IMR-90 (cell line): ENCODE measurements at regions not wholly inside any gene's neighbourhood (a gene's known extent, or its start where the extent isn't known, plus 50 kb on each side); places are given as distances from the start of the nearest gene placed in this dataset.

Experiments used
- ATAC-seq: fragments of 200-7000 bp; cut with Tn5 transposase; 2 replicates; pipeline ENCODE4 v1.9.1; 2020; ENCODE audit warnings: low read depth, mild to moderate bottlenecking, moderate library complexity
- BruUV-seq: library from RNA; stranded (reverse); fragments of 400-500 nt; replicated peaks from 2 replicates; lab custom pipeline; 2021; lab: Mats Ljungman, UMichigan
- CTCF ChIA-PET: fragments of 300-600 bp; formaldehyde crosslinking; extraction: SDS; loops from one replicate; lab custom pipeline; 2021; ENCODE audit warnings: antibody characterized with exemption; lab: Yijun Ruan, JAX
- POLR2A ChIA-PET: fragments of 300-600 bp; sonication (Branson Sonifier 250); formaldehyde crosslinking; loops from one replicate; lab custom pipeline; 2022; ENCODE audit warnings: antibody characterized with exemption; ENCODE audit not compliant: unreplicated experiment; lab: Charles Lee
- DNase-seq: peaks from one replicate; pipeline ENCODE4 v3.0.0; 2013
- H2AFZ ChIP-seq: replicated peaks from 2 replicates; pipeline ENCODE3; 2013; ENCODE audit warnings: low read length, mild to moderate bottlenecking; ENCODE audit not compliant: poor library complexity
- H2AK5ac ChIP-seq: 2 replicates; pipeline ENCODE4 v1.6.1; 2013; ENCODE audit warnings: low read depth, low read length, inconsistent platforms
- H2AK9ac ChIP-seq: replicated peaks from 2 replicates; pipeline ENCODE3; 2013; ENCODE audit warnings: mild to moderate bottlenecking, low read depth, low read length, moderate library complexity; ENCODE audit not compliant: poor library complexity
- H2BK120ac ChIP-seq: 2 replicates; pipeline ENCODE4 v1.6.1; 2013; ENCODE audit warnings: low read depth, low read length, inconsistent platforms
- H2BK15ac ChIP-seq: 3 replicates; pipeline ENCODE4 v1.6.1; 2013; ENCODE audit warnings: low read depth, low read length, inconsistent platforms
- H2BK20ac ChIP-seq: 2 replicates; pipeline ENCODE4 v1.6.1; 2013; ENCODE audit warnings: low read depth, mild to moderate bottlenecking, inconsistent platforms, low read length, moderate library complexity
- H2BK5ac ChIP-seq: 2 replicates; pipeline ENCODE4 v1.6.1; 2013; ENCODE audit warnings: mild to moderate bottlenecking, low read depth, low read length, inconsistent platforms; ENCODE audit not compliant: poor library complexity, severe bottlenecking
- H3K14ac ChIP-seq: replicated peaks from 2 replicates; pipeline ENCODE4 v1.6.1; 2013; ENCODE audit warnings: low read depth, low read length, inconsistent platforms
- H3K18ac ChIP-seq: 2 replicates; pipeline ENCODE4 v1.6.1; 2013; ENCODE audit warnings: low read depth, low read length, control low read depth
- H3K23ac ChIP-seq: 2 replicates; pipeline ENCODE4 v1.6.1; 2013; ENCODE audit warnings: low read depth, low read length, inconsistent platforms
- H3K27ac ChIP-seq: 2 replicates; pipeline ENCODE4 v1.5.1; 2013; ENCODE audit warnings: mild to moderate bottlenecking, control low read depth, low read length; ENCODE audit not compliant: insufficient read depth
- H3K27me3 ChIP-seq: 2 replicates; pipeline ENCODE4 v1.6.1; 2013; ENCODE audit warnings: low read length; ENCODE audit not compliant: control insufficient read depth, insufficient read depth
- H3K36me3 ChIP-seq: 2 replicates; pipeline ENCODE4 v1.6.1; 2013; ENCODE audit warnings: low read length, mixed read lengths; ENCODE audit not compliant: control insufficient read depth, insufficient read depth
- H3K4ac ChIP-seq: 2 replicates; pipeline ENCODE4 v1.6.1; 2013; ENCODE audit warnings: low read depth, low read length, inconsistent platforms
- H3K4me1 ChIP-seq: 2 replicates; pipeline ENCODE4 v1.6.1; 2013; ENCODE audit warnings: low read length, mixed read lengths; ENCODE audit not compliant: control insufficient read depth, insufficient read depth
- H3K4me2 ChIP-seq: 2 replicates; pipeline ENCODE4 v1.6.1; 2013; ENCODE audit warnings: low read depth, mild to moderate bottlenecking, control low read depth, low read length, moderate library complexity
- H3K4me3 ChIP-seq: 2 replicates; pipeline ENCODE4 v1.5.1; 2013; ENCODE audit warnings: low read depth, mild to moderate bottlenecking, control low read depth, low read length, moderate library complexity; ENCODE audit not compliant: insufficient read depth
- H3K56ac ChIP-seq: 2 replicates; pipeline ENCODE4 v1.6.1; 2013; ENCODE audit warnings: low read length, inconsistent platforms; ENCODE audit not compliant: insufficient read depth; ENCODE audit errors: extremely low read depth
- H3K79me1 ChIP-seq, 2 experiments: 2 replicates each; pipeline ENCODE4 v1.6.1; 2013; ENCODE audit warnings: low read length in 2 of 2, inconsistent platforms in 1 of 2, low read depth in 1 of 2
- H3K9ac ChIP-seq: 2 replicates; pipeline ENCODE4 v1.6.1; 2013; ENCODE audit warnings: low read depth, low read length, control low read depth
- H3K9me1 ChIP-seq: 2 replicates; pipeline ENCODE4 v1.6.1; 2013; ENCODE audit warnings: low read length, inconsistent platforms; ENCODE audit not compliant: insufficient read depth
- H3K9me3 ChIP-seq: 2 replicates; pipeline ENCODE4 v1.6.1; 2013; ENCODE audit warnings: low read length; ENCODE audit not compliant: control insufficient read depth, insufficient read depth
- H4K20me1 ChIP-seq: 2 replicates; pipeline ENCODE4 v1.6.1; 2013; ENCODE audit warnings: low read length, inconsistent platforms; ENCODE audit not compliant: insufficient read depth
- H4K5ac ChIP-seq: 2 replicates; pipeline ENCODE4 v1.6.1; 2013; ENCODE audit warnings: mild to moderate bottlenecking, low read depth, low read length, control low read depth
- H4K8ac ChIP-seq, 2 experiments: 2 replicates each; pipeline ENCODE4 v1.6.1; 2013; ENCODE audit warnings: low read depth in 2 of 2, low read length in 2 of 2, control low read depth in 1 of 2, inconsistent platforms in 1 of 2
- H4K91ac ChIP-seq: 2 replicates; pipeline ENCODE4 v1.6.1; 2013; ENCODE audit warnings: low read depth, low read length, inconsistent platforms; ENCODE audit not compliant: insufficient read depth
- BHLHE40 ChIP-seq: fragments of 150-350 bp; IDR thresholded peaks from 2 replicates; pipeline ENCODE4 v1.6.1; 2016; ENCODE audit warnings: mild to moderate bottlenecking, low read depth, low read length
- CEBPB ChIP-seq: IDR thresholded peaks from 2 replicates; pipeline ENCODE4 v1.6.1; 2012; ENCODE audit warnings: low read depth, low read length, improper control_type of control experiment
- CHD1 ChIP-seq: IDR thresholded peaks from 2 replicates; pipeline ENCODE4 v1.6.1; 2012; ENCODE audit warnings: low read depth, low read length, improper control_type of control experiment
- FOS ChIP-seq: fragments of 150-350 bp; IDR thresholded peaks from 2 replicates; pipeline ENCODE4 v1.6.1; 2016; ENCODE audit warnings: low read depth, low read length
- MAFK ChIP-seq: IDR thresholded peaks from 2 replicates; pipeline ENCODE4 v1.6.1; 2012; ENCODE audit warnings: low read depth, low read length, improper control_type of control experiment
- MAZ ChIP-seq: IDR thresholded peaks from 2 replicates; pipeline ENCODE4 v1.6.1; 2012; ENCODE audit warnings: low read depth, mild to moderate bottlenecking, low read length, improper control_type of control experiment, moderate library complexity, borderline replicate concordance
- MXI1 ChIP-seq: IDR thresholded peaks from 2 replicates; pipeline ENCODE4 v1.6.1; 2012; ENCODE audit warnings: low read depth, mild to moderate bottlenecking, low read length, moderate library complexity, borderline replicate concordance
- NFE2L2 ChIP-seq: fragments of 150-350 bp; IDR thresholded peaks from 2 replicates; pipeline ENCODE4 v1.6.1; 2016; ENCODE audit warnings: low read depth, mild to moderate bottlenecking, low read length
- POLR2A ChIP-seq: IDR thresholded peaks from 2 replicates; pipeline ENCODE4 v1.6.1; 2012; ENCODE audit warnings: mild to moderate bottlenecking, low read depth, low read length
- RAD21 ChIP-seq: IDR thresholded peaks from 2 replicates; pipeline ENCODE4 v1.6.1; 2012; ENCODE audit warnings: low read length, improper control_type of control experiment
- RCOR1 ChIP-seq: IDR thresholded peaks from 2 replicates; pipeline ENCODE4 v1.6.1; 2012; ENCODE audit warnings: mild to moderate bottlenecking, low read length, improper control_type of control experiment; ENCODE audit not compliant: insufficient replicate concordance
- RFX5 ChIP-seq: IDR thresholded peaks from 2 replicates; pipeline ENCODE4 v1.8.0; 2012; ENCODE audit warnings: low read depth, mild to moderate bottlenecking, low read length, moderate library complexity
- SMC3 ChIP-seq: fragments of 150-350 bp; IDR thresholded peaks from 2 replicates; pipeline ENCODE4 v1.6.1; 2016; ENCODE audit warnings: low read depth, mild to moderate bottlenecking, antibody characterized with exemption, low read length, moderate library complexity
- WGBS, 2 experiments: methylation state at CpG; one replicate each; pipeline versions ENCODE4 v1.1.5 to v1.1.7; 2013; ENCODE audit warnings: missing lambda C conversion rate in 2 of 2; ENCODE audit not compliant: insufficient read length in 1 of 2; ENCODE audit errors: extremely low coverage in 2 of 2; 5-methylcytosine and 5-hydroxymethylcytosine counted together
- dilution Hi-C: fragments of 300-500 bp; cut with HindIII; formaldehyde crosslinking; loops from one replicate; pipeline ENCODE4 v1.14.3; 2018; ENCODE audit warnings: low sequenced_read_pairs; ENCODE audit not compliant: unreplicated experiment
- in situ Hi-C: fragments of 300-500 bp; cut with MboI; formaldehyde crosslinking; loops from 3 replicates; pipeline ENCODE4 v1.14.3; 2019; ENCODE audit warnings: low sequenced_read_pairs, inconsistent platforms, mixed read lengths
- intact Hi-C: fragments of 100-400 bp; cut with micrococcal nuclease; formaldehyde crosslinking; loops from 2 replicates; pipeline ENCODE4 v1.10.0; 2022
- TF ChIP-seq, protein P1 (sequence below): fragments of 150-350 bp; IDR thresholded peaks from 2 replicates; pipeline ENCODE4 v1.6.1; 2017; ENCODE audit warnings: mild to moderate bottlenecking, antibody characterized with exemption, low read length, low read depth
- TF ChIP-seq, protein P2 (sequence below): fragments of 150-350 bp; IDR thresholded peaks from 2 replicates; pipeline ENCODE4 v1.6.1; 2016; ENCODE audit warnings: low read depth, mild to moderate bottlenecking, low read length, moderate library complexity, borderline replicate concordance
- TF ChIP-seq, protein P3 (sequence below): conservative IDR thresholded peaks from 2 replicates; pipeline ENCODE4 v1.5.1; 2012; ENCODE audit warnings: mild to moderate bottlenecking, low read depth, low read length, improper control_type of control experiment

DNA sequence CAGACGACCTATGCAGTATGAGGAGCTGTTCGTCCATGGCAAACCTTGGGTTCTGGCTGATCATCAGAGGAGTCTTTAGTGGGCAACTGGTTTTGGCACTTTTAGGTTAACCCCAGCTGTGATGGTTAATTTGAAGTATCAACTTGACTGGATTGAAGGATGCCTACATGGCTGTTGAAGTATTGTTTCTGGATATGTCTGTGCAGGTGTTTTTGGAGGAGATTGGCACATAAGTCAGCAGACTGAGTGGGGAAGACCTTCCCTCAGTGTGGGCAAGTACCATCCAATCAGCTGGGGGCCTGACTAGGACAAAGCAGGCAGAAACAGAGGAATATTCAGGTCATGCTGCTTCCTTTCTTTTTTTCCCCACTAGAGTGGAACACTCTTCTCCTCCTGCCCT lies 284.1 kb downstream of the NFKBIZ start:
- no peak overlapping the region for H3K56ac ChIP-seq
- dilution Hi-C loops = no loop called here
- no peaks in the 10 kb centered on the region for H3K27me3 ChIP-seq
- no peak overlapping the region for H3K14ac ChIP-seq
- H3K18ac ChIP-seq = no peak overlapping the region
- H2BK5ac ChIP-seq = no peak overlapping the region
- ChIA-PET POLR2A (no interaction called here), CTCF (no interaction called here)
- H3K23ac ChIP-seq = no peak overlapping the region
- intact Hi-C loops = no loop called here
- BruUV-seq = no TSS peak
- no peak overlapping the region for H2BK120ac ChIP-seq
- H3K4me1 ChIP-seq = no peaks in the 10 kb centered on the region; the same call in 1 of the 2 replicates
- H4K91ac ChIP-seq = no peak overlapping the region
- no peak overlapping the region for H3K27ac ChIP-seq
- no peak overlapping the region for H3K4me2 ChIP-seq
- no peak overlapping the region for H2BK15ac ChIP-seq
- no peak overlapping the region for H2AFZ ChIP-seq
- no peak overlapping the region for H2BK20ac ChIP-seq
- no peaks in the 10 kb centered on the region for H3K79me1 ChIP-seq
- ATAC-seq (no peak), DNase-seq (no peak)
- no peak overlapping the region for H4K5ac ChIP-seq
- H2AK9ac ChIP-seq = no peak overlapping the region
- H4K8ac ChIP-seq = no peak overlapping the region
- no peaks in the 10 kb centered on the region for H3K9me3 ChIP-seq
- no peak overlapping the region for H3K4ac ChIP-seq
- H4K20me1 ChIP-seq = no peaks in the 10 kb centered on the region
- H3K9me1 ChIP-seq = no peaks in the 10 kb centered on the region
- H3K36me3 ChIP-seq = no peaks in the 10 kb centered on the region
- H2AK5ac ChIP-seq = no peak overlapping the region
- H3K4me3 ChIP-seq = no peak overlapping the region
- H3K9ac ChIP-seq = no peak overlapping the region
- no CpG with 5 or more reads among the region's 2 CpGs for WGBS, 2 experiments
- in situ Hi-C loops = no loop called here
- TF ChIP-seq MAZ = no peak
- no peak for TF ChIP-seq SMC3
- no peak for TF ChIP-seq RAD21
- no peak for TF ChIP-seq NFE2L2
- no peak for TF ChIP-seq CHD1
- no peak for TF ChIP-seq MXI1
- TF ChIP-seq, protein P1, sequence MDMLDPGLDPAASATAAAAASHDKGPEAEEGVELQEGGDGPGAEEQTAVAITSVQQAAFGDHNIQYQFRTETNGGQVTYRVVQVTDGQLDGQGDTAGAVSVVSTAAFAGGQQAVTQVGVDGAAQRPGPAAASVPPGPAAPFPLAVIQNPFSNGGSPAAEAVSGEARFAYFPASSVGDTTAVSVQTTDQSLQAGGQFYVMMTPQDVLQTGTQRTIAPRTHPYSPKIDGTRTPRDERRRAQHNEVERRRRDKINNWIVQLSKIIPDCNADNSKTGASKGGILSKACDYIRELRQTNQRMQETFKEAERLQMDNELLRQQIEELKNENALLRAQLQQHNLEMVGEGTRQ = no peak
- no peak for TF ChIP-seq CEBPB
- TF ChIP-seq RFX5 = no peak
- TF ChIP-seq MAFK = no peak
- TF ChIP-seq FOS = no peak
- no peak for TF ChIP-seq RCOR1
- TF ChIP-seq, protein P2, sequence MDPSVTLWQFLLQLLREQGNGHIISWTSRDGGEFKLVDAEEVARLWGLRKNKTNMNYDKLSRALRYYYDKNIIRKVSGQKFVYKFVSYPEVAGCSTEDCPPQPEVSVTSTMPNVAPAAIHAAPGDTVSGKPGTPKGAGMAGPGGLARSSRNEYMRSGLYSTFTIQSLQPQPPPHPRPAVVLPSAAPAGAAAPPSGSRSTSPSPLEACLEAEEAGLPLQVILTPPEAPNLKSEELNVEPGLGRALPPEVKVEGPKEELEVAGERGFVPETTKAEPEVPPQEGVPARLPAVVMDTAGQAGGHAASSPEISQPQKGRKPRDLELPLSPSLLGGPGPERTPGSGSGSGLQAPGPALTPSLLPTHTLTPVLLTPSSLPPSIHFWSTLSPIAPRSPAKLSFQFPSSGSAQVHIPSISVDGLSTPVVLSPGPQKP = no peak
- TF ChIP-seq BHLHE40 = no peak
- TF ChIP-seq, protein P3, sequence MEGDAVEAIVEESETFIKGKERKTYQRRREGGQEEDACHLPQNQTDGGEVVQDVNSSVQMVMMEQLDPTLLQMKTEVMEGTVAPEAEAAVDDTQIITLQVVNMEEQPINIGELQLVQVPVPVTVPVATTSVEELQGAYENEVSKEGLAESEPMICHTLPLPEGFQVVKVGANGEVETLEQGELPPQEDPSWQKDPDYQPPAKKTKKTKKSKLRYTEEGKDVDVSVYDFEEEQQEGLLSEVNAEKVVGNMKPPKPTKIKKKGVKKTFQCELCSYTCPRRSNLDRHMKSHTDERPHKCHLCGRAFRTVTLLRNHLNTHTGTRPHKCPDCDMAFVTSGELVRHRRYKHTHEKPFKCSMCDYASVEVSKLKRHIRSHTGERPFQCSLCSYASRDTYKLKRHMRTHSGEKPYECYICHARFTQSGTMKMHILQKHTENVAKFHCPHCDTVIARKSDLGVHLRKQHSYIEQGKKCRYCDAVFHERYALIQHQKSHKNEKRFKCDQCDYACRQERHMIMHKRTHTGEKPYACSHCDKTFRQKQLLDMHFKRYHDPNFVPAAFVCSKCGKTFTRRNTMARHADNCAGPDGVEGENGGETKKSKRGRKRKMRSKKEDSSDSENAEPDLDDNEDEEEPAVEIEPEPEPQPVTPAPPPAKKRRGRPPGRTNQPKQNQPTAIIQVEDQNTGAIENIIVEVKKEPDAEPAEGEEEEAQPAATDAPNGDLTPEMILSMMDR = no peak
- no peak for TF ChIP-seq POLR2A
